Right kidney (tissue), 1 donor: ENCODE measurements at regions not wholly inside any gene's neighbourhood (a gene's known extent, or its start where the extent isn't known, plus 50 kb on each side); places are given as distances from the start of the nearest gene placed in this dataset.

Experiments
- DNase-seq: peaks from one replicate; pipeline ENCODE4 v3.0.0-alpha.2; 2016

- no peak for DNase-seq
Measured at GRCh38 chr11:95466416-95466815, 235.4 kb upstream of the SESN3 start.

GRCh38 chr11:95465887-95466286, 234.9 kb upstream of the SESN3 start:
- DNase-seq, result peak; percentile 8

GRCh38 chr11:95461858-95462257, 230.9 kb upstream of the SESN3 start:
- no peak for DNase-seq

GRCh38 chr11:95461348-95461747, 230.3 kb upstream of the SESN3 start:
- no peak for DNase-seq

GRCh38 chr11:95459291-95460042, 228.5 kb upstream of the SESN3 start:
- peak; percentile 19 for DNase-seq

- no peak for DNase-seq
Measured at GRCh38 chr11:95456714-95457491, 225.9 kb upstream of the SESN3 start.

- no peak for DNase-seq
Measured at GRCh38 chr11:95455228-95455970, 224.4 kb upstream of the SESN3 start.

- DNase-seq, result no peak
Measured at GRCh38 chr11:95453616-95454171, 222.7 kb upstream of the SESN3 start.

GRCh38 chr11:95451682-95452081, 220.7 kb upstream of the SESN3 start:
- no peak for DNase-seq

GRCh38 chr11:95451261-95451660, 220.3 kb upstream of the SESN3 start:
- DNase-seq, result no peak

GRCh38 chr11:95450547-95451123, 219.6 kb upstream of the SESN3 start:
- no peak for DNase-seq

- no peak for DNase-seq
Measured at GRCh38 chr11:95445746-95446333, 214.8 kb upstream of the SESN3 start.

- no peak for DNase-seq
Measured at GRCh38 chr11:95444309-95445241, 213.6 kb upstream of the SESN3 start.

- no peak for DNase-seq
Measured at GRCh38 chr11:95443386-95443785, 212.4 kb upstream of the SESN3 start.

GRCh38 chr11:95442531-95443050, 211.6 kb upstream of the SESN3 start:
- DNase-seq, result no peak

- DNase-seq, result no peak
Measured at GRCh38 chr11:95435628-95436353, 204.8 kb upstream of the SESN3 start.

GRCh38 chr11:95435192-95435591, 204.2 kb upstream of the SESN3 start:
- no peak for DNase-seq

- DNase-seq, result no peak
Measured at GRCh38 chr11:95434489-95435057, 203.6 kb upstream of the SESN3 start.

GRCh38 chr11:95434009-95434408, 203.0 kb upstream of the SESN3 start:
- DNase-seq, result no peak
